Activated T-cell treated with anti-CD3 and anti-CD28 coated beads, Interleukin-2, amount 50 U/mL, for 72 hours (primary cell): ENCODE measurements at regions not wholly inside any gene's neighbourhood (a gene's known extent, or its start where the extent isn't known, plus 50 kb on each side); places are given as distances from the start of the nearest gene placed in this dataset.

Experiments
- ATAC-seq, 2 donors: fragments of 150-1000 bp; cut with Tn5 transposase; replicated peaks in 1 of 2; 2 replicates each; pipeline ENCODE4 v1.10.0; 2021; ENCODE audit warnings: moderate library complexity in 2 of 2, mild to moderate bottlenecking in 1 of 2
- DNase-seq, 2 donors: peaks; one replicate each; pipeline ENCODE4 v3.0.0; 2021 to 2022; ENCODE audit warnings: mixed read lengths in 1 of 2
- H3K27ac Mint-ChIP-seq: one replicate; pipeline ENCODE4 v1.8.0; 2022; ENCODE audit warnings: mild to moderate bottlenecking, moderate library complexity, mixed read lengths
- H3K27me3 Mint-ChIP-seq: one replicate; pipeline ENCODE4 v1.8.0; 2022; ENCODE audit warnings: low read depth, mixed read lengths
- H3K36me3 Mint-ChIP-seq, 2 donors: one replicate each; pipeline ENCODE4 v1.8.0; 2022; ENCODE audit warnings: mixed read lengths in 2 of 2, mild to moderate bottlenecking in 1 of 2; ENCODE audit not compliant: insufficient read depth in 2 of 2
- H3K4me1 Mint-ChIP-seq: one replicate; pipeline ENCODE4 v1.8.0; 2022; ENCODE audit warnings: low read depth, mixed read lengths
- H3K4me3 Mint-ChIP-seq, 2 donors: one replicate each; pipeline ENCODE4 v1.8.0; 2022; ENCODE audit warnings: mild to moderate bottlenecking in 2 of 2, mixed read lengths in 2 of 2, moderate library complexity in 2 of 2
- H3K9me3 Mint-ChIP-seq, 2 donors: one replicate each; pipeline ENCODE4 v1.8.0; 2022; ENCODE audit warnings: mixed read lengths in 2 of 2

GRCh38 chr12:14167005-14167628, 185.7 kb upstream of the GRIN2B start:
- Mint-ChIP-seq H3K4me3 (no peak overlapping the region), H3K9me3 (no peaks in the 10 kb centered on the region), H3K27me3 (no peaks in the 10 kb centered on the region), H3K36me3 (no peaks in the 10 kb centered on the region), H3K4me1 (no peaks in the 10 kb centered on the region), H3K27ac (no peak overlapping the region)
- ATAC-seq (no peak), DNase-seq (peak; percentile 25 to 43)

GRCh38 chr12:14169281-14169680, 187.9 kb upstream of the GRIN2B start:
- H3K27ac Mint-ChIP-seq = no peak overlapping the region
- no peak for ATAC-seq
- H3K9me3 Mint-ChIP-seq = no peaks in the 10 kb centered on the region
- H3K36me3 Mint-ChIP-seq = no peaks in the 10 kb centered on the region
- DNase-seq = no peak
- H3K27me3 Mint-ChIP-seq = no peaks in the 10 kb centered on the region
- no peaks in the 10 kb centered on the region for H3K4me1 Mint-ChIP-seq
- no peak overlapping the region for H3K4me3 Mint-ChIP-seq

GRCh38 chr12:14171106-14171505, 189.7 kb upstream of the GRIN2B start:
- no peaks in the 10 kb centered on the region for H3K36me3 Mint-ChIP-seq
- no peak overlapping the region for H3K27ac Mint-ChIP-seq
- no peaks in the 10 kb centered on the region for H3K4me1 Mint-ChIP-seq
- ATAC-seq (no peak), DNase-seq (no peak)
- H3K9me3 Mint-ChIP-seq = no peaks in the 10 kb centered on the region
- H3K4me3 Mint-ChIP-seq = no peak overlapping the region
- H3K27me3 Mint-ChIP-seq = no peaks in the 10 kb centered on the region

GRCh38 chr12:14175206-14175605, 190.3 kb upstream of the ATF7IP start:
- Mint-ChIP-seq H3K36me3 (no peaks in the 10 kb centered on the region), H3K27me3 (no peaks in the 10 kb centered on the region), H3K27ac (no peak overlapping the region), H3K4me3 (no peak overlapping the region), H3K9me3 (no peaks in the 10 kb centered on the region), H3K4me1 (no peaks in the 10 kb centered on the region)
- DNase-seq = no peak
- no peak for ATAC-seq

- Mint-ChIP-seq H3K36me3 (no peaks in the 10 kb centered on the region), H3K4me1 (no peaks in the 10 kb centered on the region), H3K27me3 (peaks cover 10% of the 10 kb centered on the region), H3K4me3 (no peak overlapping the region), H3K9me3 (no peaks in the 10 kb centered on the region), H3K27ac (no peak overlapping the region)
- peak; percentile 8 to 16 for DNase-seq
- peak in 1 of 2 donors; percentile 36 for ATAC-seq
Observed at GRCh38 chr12:14185427-14186192, 179.9 kb upstream of the ATF7IP start.

GRCh38 chr12:14186193-14186502, 179.3 kb upstream of the ATF7IP start:
- no peaks in the 10 kb centered on the region for H3K9me3 Mint-ChIP-seq
- H3K4me1 Mint-ChIP-seq = no peaks in the 10 kb centered on the region
- ATAC-seq = no peak

GRCh38 chr12:14187002-14187401, 178.5 kb upstream of the ATF7IP start:
- Mint-ChIP-seq H3K9me3 (no peaks in the 10 kb centered on the region), H3K36me3 (no peaks in the 10 kb centered on the region), H3K4me1 (no peaks in the 10 kb centered on the region), H3K27ac (no peak overlapping the region), H3K4me3 (no peak overlapping the region), H3K27me3 (peaks cover 10% of the 10 kb centered on the region)
- no peak for DNase-seq
- no peak for ATAC-seq

More at GRCh38 chr12:14186193-14186502, 179.3 kb upstream of the ATF7IP start:
- no peaks in the 10 kb centered on the region for H3K36me3 Mint-ChIP-seq
- H3K27me3 Mint-ChIP-seq = peaks cover 10% of the 10 kb centered on the region
- no peak for DNase-seq
- H3K27ac Mint-ChIP-seq = no peak overlapping the region
- H3K4me3 Mint-ChIP-seq = no peak overlapping the region

GRCh38 chr12:14187966-14188365, 177.5 kb upstream of the ATF7IP start:
- Mint-ChIP-seq H3K4me3 (no peak overlapping the region), H3K27me3 (peaks cover 10% of the 10 kb centered on the region), H3K9me3 (no peaks in the 10 kb centered on the region), H3K4me1 (no peaks in the 10 kb centered on the region), H3K27ac (no peak overlapping the region), H3K36me3 (no peaks in the 10 kb centered on the region)
- ATAC-seq = no peak
- DNase-seq = no peak

- H3K36me3 Mint-ChIP-seq = no peaks in the 10 kb centered on the region
- peaks cover 10% of the 10 kb centered on the region for H3K27me3 Mint-ChIP-seq
- no peak overlapping the region for H3K4me3 Mint-ChIP-seq
- H3K4me1 Mint-ChIP-seq = no peaks in the 10 kb centered on the region
- ATAC-seq (no peak), DNase-seq (no peak)
- H3K9me3 Mint-ChIP-seq = no peaks in the 10 kb centered on the region
- H3K27ac Mint-ChIP-seq = no peak overlapping the region
Observed at GRCh38 chr12:14188744-14189143, 176.7 kb upstream of the ATF7IP start.

GRCh38 chr12:14190694-14191093, 174.8 kb upstream of the ATF7IP start:
- Mint-ChIP-seq H3K36me3 (no peaks in the 10 kb centered on the region), H3K27ac (no peak overlapping the region), H3K4me1 (no peaks in the 10 kb centered on the region), H3K27me3 (peaks cover 10% of the 10 kb centered on the region), H3K9me3 (no peaks in the 10 kb centered on the region), H3K4me3 (no peak overlapping the region)
- DNase-seq (no peak), ATAC-seq (no peak)

- Mint-ChIP-seq H3K27ac (no peak overlapping the region), H3K9me3 (no peaks in the 10 kb centered on the region), H3K4me3 (no peak overlapping the region), H3K36me3 (no peaks in the 10 kb centered on the region), H3K4me1 (no peaks in the 10 kb centered on the region), H3K27me3 (peaks cover 10% of the 10 kb centered on the region)
- ATAC-seq = no peak
- DNase-seq = no peak
Observed at GRCh38 chr12:14191612-14192011, 173.9 kb upstream of the ATF7IP start.

- Mint-ChIP-seq H3K4me1 (no peaks in the 10 kb centered on the region), H3K27ac (no peak overlapping the region), H3K27me3 (no peaks in the 10 kb centered on the region), H3K36me3 (no peaks in the 10 kb centered on the region), H3K9me3 (no peaks in the 10 kb centered on the region), H3K4me3 (no peak overlapping the region)
- DNase-seq (no peak), ATAC-seq (no peak)
Observed at GRCh38 chr12:14193639-14194038, 171.8 kb upstream of the ATF7IP start.

GRCh38 chr12:14194572-14194971, 170.9 kb upstream of the ATF7IP start:
- Mint-ChIP-seq H3K27me3 (no peaks in the 10 kb centered on the region), H3K27ac (no peak overlapping the region), H3K36me3 (no peaks in the 10 kb centered on the region), H3K4me3 (no peak overlapping the region), H3K9me3 (no peaks in the 10 kb centered on the region), H3K4me1 (no peaks in the 10 kb centered on the region)
- no peak for ATAC-seq
- DNase-seq = no peak
